Stimulated activated CD8-positive, alpha-beta memory T cell treated with anti-CD3 and anti-CD28 coated beads, Interleukin-7, amount 100 ng/mL, for 48 hours (primary cell): ENCODE measurements at regions not wholly inside any gene's neighbourhood (a gene's known extent, or its start where the extent isn't known, plus 50 kb on each side); places are given as distances from the start of the nearest gene placed in this dataset.
"Not testable (repeated sequence)": the region's sequence is repeated elsewhere in the genome, so short reads cannot be mapped to it uniquely, and the experiment has no call there.

Experiments used
- DNase-seq, 2 donors: peaks; one replicate each; pipeline ENCODE4 v3.0.0-alpha.2; 2020; ENCODE audit warnings: low read depth in 1 of 2; ENCODE audit errors: extremely low read depth in 1 of 2

GRCh38 chr15:79602180-79602579 is 170.0 kb downstream of the MINAR1 start:
- DNase-seq = no peak

GRCh38 chr15:79602731-79603130 is 170.6 kb downstream of the MINAR1 start:
- no peak for DNase-seq

- no peak for DNase-seq
Observed at GRCh38 chr15:79606831-79607355, 174.8 kb downstream of the MINAR1 start.

- no peak for DNase-seq
Observed at GRCh38 chr15:79608066-79608864, 176.1 kb downstream of the MINAR1 start.

- DNase-seq = no peak
Observed at GRCh38 chr15:79609506-79609905, 177.4 kb downstream of the MINAR1 start.

GRCh38 chr15:79610021-79610420 is 177.9 kb downstream of the MINAR1 start:
- no peak for DNase-seq

GRCh38 chr15:79615754-79616153 is 183.6 kb downstream of the MINAR1 start:
- no peak for DNase-seq

GRCh38 chr15:79617071-79617470 is 184.9 kb downstream of the MINAR1 start:
- no peak for DNase-seq

- no peak for DNase-seq
Observed at GRCh38 chr15:79620112-79620857, 188.1 kb downstream of the MINAR1 start.

- DNase-seq = not testable (repeated sequence)
Observed at GRCh38 chr15:79621805-79622204, 189.7 kb downstream of the MINAR1 start.

- no peak for DNase-seq
Observed at GRCh38 chr15:79623488-79623887, 191.4 kb downstream of the MINAR1 start.

GRCh38 chr15:79629687-79630086 is 197.6 kb downstream of the MINAR1 start:
- DNase-seq = no peak

GRCh38 chr15:79632457-79632856 is 200.3 kb downstream of the MINAR1 start:
- DNase-seq = no peak

GRCh38 chr15:79635149-79635771 is 203.1 kb downstream of the MINAR1 start:
- DNase-seq = no peak

GRCh38 chr15:79635897-79636561 is 203.9 kb downstream of the MINAR1 start:
- no peak for DNase-seq

- DNase-seq = no peak
Observed at GRCh38 chr15:79640206-79640605, 208.1 kb downstream of the MINAR1 start.

GRCh38 chr15:79641841-79642240 is 209.7 kb downstream of the MINAR1 start:
- no peak for DNase-seq

- no peak for DNase-seq
Observed at GRCh38 chr15:79643393-79643792, 211.3 kb downstream of the MINAR1 start.

- DNase-seq = peak in 1 of 2 donors; percentile 4
Observed at GRCh38 chr15:79644091-79644490, 212.0 kb downstream of the MINAR1 start.

- not testable (repeated sequence) for DNase-seq
Observed at GRCh38 chr15:79652972-79653371, 220.8 kb downstream of the MINAR1 start.

- no peak for DNase-seq
Observed at GRCh38 chr15:79653533-79653932, 221.4 kb downstream of the MINAR1 start.
